ENCODE measurements at regions not wholly inside any gene's neighbourhood (a gene's known extent, or its start where the extent isn't known, plus 50 kb on each side); places are given as distances from the start of the nearest gene placed in this dataset.

GRCh38 chr20:19936466-19937200 lies 80.5 kb upstream of the NAA20 start:
- TF ChIP-seq CTCF (IDR thresholded peaks at IDR 0.05; ENCODE audit: insufficient read depth, low read depth, low read length), result no peak
- no peak for TF ChIP-seq EZH2 (IDR thresholded peaks at IDR 0.05; ENCODE audit: insufficient read depth, low read length)
